T-helper 17 cell (primary cell): ENCODE measurements at regions not wholly inside any gene's neighbourhood (a gene's known extent, or its start where the extent isn't known, plus 50 kb on each side); places are given as distances from the start of the nearest gene placed in this dataset.
"Not testable (repeated sequence)": the region's sequence is repeated elsewhere in the genome, so short reads cannot be mapped to it uniquely, and the experiment has no call there.

ENCODE experiments used
- ATAC-seq: fragments of 150-1000 bp; cut with Tn5 transposase; 2 replicates; pipeline ENCODE4 v1.10.0; 2021; ENCODE audit warnings: mild to moderate bottlenecking, moderate library complexity
- DNase-seq, 3 donors: peaks; one replicate each; pipeline versions ENCODE4 v3.0.0 to v3.0.0-alpha.2; 2020 to 2021
- H3K9me3 ChIP-seq: one replicate; pipeline ENCODE4 v1.7.0; 2013; ENCODE audit warnings: low read length, mild to moderate bottlenecking; ENCODE audit not compliant: control insufficient read depth, poor library complexity, severe bottlenecking
- H3K27ac Mint-ChIP-seq: one replicate; pipeline ENCODE4 v1.8.0; 2022; ENCODE audit warnings: mild to moderate bottlenecking, moderate library complexity, mixed read lengths
- H3K27me3 Mint-ChIP-seq: one replicate; pipeline ENCODE4 v1.8.0; 2022; ENCODE audit warnings: mixed read lengths
- H3K36me3 Mint-ChIP-seq: one replicate; pipeline ENCODE4 v1.8.0; 2022; ENCODE audit warnings: low read depth, mixed read lengths
- H3K4me1 Mint-ChIP-seq: one replicate; pipeline ENCODE4 v1.8.0; 2022; ENCODE audit warnings: mild to moderate bottlenecking, mixed read lengths
- H3K4me3 Mint-ChIP-seq: one replicate; pipeline ENCODE4 v1.8.0; 2022; ENCODE audit warnings: mild to moderate bottlenecking, moderate library complexity, mixed read lengths

DNA sequence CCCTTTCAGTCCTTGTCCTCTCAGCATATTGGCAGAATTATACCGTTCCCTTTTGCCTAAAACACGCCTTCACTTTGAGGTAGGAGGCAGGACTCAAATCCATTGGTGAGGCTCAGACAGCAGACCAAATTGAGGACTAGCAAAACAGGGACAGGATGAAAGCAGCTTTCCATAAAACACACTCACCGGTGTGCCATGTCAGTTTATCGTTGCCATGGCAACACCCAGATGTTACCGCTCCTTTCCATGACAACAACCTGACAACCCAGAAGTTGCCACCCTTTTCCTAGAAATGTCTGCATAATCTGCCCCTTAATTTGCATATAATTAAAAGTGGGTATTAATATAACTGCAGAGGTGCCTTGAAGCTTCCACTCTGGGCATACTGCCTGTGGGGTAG is 730.4 kb downstream of the METTL4 start:
- H3K27me3 Mint-ChIP-seq = no peaks in the 10 kb centered on the region
- ATAC-seq = no peak
- DNase-seq = no peak
- no peaks in the 10 kb centered on the region for H3K9me3 ChIP-seq
- no peaks in the 10 kb centered on the region for H3K36me3 Mint-ChIP-seq
- H3K4me3 Mint-ChIP-seq = no peak overlapping the region
- H3K4me1 Mint-ChIP-seq = no peaks in the 10 kb centered on the region
- no peak overlapping the region for H3K27ac Mint-ChIP-seq

DNA sequence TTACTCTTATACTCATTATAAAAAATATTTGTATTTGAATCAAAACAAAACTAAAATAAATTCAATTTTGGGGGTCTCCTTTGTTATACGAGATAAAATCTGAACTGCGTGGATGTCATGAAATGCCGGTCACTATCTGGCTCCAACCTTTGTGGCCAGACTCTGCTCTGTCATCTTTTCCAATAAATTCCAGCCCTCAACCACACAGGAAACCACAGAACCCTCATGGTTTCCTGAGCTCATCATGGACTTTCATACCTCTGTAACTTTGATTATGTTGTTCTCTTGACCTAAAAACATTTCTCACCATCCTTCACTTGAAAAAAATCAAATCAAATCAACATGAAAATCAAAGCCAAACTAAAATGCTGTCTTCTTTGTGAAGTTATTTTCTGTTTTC is 724.7 kb downstream of the METTL4 start:
- no peak for ATAC-seq
- no peaks in the 10 kb centered on the region for H3K9me3 ChIP-seq
- H3K4me1 Mint-ChIP-seq = no peaks in the 10 kb centered on the region
- H3K4me3 Mint-ChIP-seq = no peak overlapping the region
- no peak for DNase-seq
- H3K27ac Mint-ChIP-seq = no peak overlapping the region
- H3K36me3 Mint-ChIP-seq = no peaks in the 10 kb centered on the region
- no peaks in the 10 kb centered on the region for H3K27me3 Mint-ChIP-seq

- H3K4me3 Mint-ChIP-seq = no peak overlapping the region
- H3K27ac Mint-ChIP-seq = no peak overlapping the region
- DNase-seq (no peak), ATAC-seq (no peak)
- no peaks in the 10 kb centered on the region for H3K4me1 Mint-ChIP-seq
- no peaks in the 10 kb centered on the region for H3K36me3 Mint-ChIP-seq
- H3K27me3 Mint-ChIP-seq = no peaks in the 10 kb centered on the region
- H3K9me3 ChIP-seq = no peaks in the 10 kb centered on the region
These were observed 722.6 kb downstream of the METTL4 start for GRCh38 chr18:1848716-1849115.

DNA sequence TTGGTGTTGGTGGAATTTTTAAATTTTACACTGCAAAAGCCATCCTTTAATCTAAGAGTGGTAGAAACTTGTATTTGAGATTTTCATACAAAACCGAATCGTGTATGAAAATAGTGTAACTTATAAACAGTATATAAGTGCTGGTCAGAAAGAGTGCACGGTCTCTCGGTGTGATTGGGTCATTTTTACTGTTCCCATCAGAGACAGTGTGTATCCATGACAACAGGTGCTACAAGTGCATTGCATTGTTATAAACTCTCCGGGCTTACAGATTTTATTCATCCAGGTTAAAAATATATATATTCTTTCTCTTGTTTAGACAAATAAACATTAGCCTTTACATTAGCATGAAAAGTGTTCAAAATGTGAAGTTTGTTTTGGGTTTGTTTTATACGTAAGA is 721.9 kb downstream of the METTL4 start:
- no peak for ATAC-seq
- H3K27me3 Mint-ChIP-seq = no peaks in the 10 kb centered on the region

DNA sequence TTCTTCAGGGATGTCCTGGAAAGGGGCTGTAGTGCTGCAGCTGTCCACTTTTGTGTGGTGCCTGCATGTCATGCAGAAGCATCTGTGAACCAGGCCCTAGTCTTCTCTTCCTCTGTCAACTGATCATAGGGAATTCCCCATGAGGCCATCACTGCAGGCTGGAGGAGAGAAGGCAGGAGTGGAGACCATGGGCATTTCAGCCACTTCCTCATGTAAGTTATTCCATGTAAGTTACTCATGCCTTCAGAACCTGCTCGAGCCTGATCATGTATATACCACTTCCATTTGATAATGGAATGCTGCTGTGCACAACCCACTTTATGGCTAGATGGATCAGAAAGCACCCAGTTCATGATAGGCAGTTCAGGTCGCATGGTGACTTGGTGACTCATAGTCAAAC is 714.0 kb downstream of the METTL4 start:
- H3K9me3 ChIP-seq, H3K27ac Mint-ChIP-seq, H3K36me3 Mint-ChIP-seq, H3K4me1 Mint-ChIP-seq, H3K27me3 Mint-ChIP-seq, H3K4me3 Mint-ChIP-seq, DNase-seq, ATAC-seq: not testable (repeated sequence)

More for the DNA sequence above, 721.9 kb downstream of the METTL4 start:
- no peak overlapping the region for H3K4me3 Mint-ChIP-seq
- no peak for DNase-seq
- H3K36me3 Mint-ChIP-seq = no peaks in the 10 kb centered on the region
- no peak overlapping the region for H3K27ac Mint-ChIP-seq
- no peaks in the 10 kb centered on the region for H3K9me3 ChIP-seq
- H3K4me1 Mint-ChIP-seq = no peaks in the 10 kb centered on the region

DNA sequence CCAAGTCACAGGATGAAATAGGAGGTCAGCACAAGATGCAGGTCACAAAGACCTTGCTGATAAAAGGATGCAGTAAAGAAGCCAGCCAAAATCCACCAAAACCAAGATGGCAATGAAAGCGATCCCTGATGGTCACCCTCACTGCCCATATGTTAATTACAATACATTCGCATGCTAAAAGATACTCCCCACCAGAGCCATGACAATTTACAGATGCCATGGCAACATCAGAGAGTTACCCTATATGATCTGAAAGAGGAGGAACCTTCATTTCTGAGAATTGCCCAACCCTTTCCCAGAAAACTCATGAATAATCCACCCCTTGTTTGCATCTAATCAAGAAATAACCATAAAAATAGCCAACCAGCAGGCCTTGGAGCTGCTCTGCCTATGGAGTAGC is 709.8 kb downstream of the METTL4 start:
- ATAC-seq = no peak
- Mint-ChIP-seq H3K27me3 (no peaks in the 10 kb centered on the region), H3K4me1 (no peaks in the 10 kb centered on the region), H3K27ac (no peak overlapping the region), H3K36me3 (no peaks in the 10 kb centered on the region), H3K4me3 (no peak overlapping the region)
- no peaks in the 10 kb centered on the region for H3K9me3 ChIP-seq
- no peak for DNase-seq

- H3K4me3 Mint-ChIP-seq = no peak overlapping the region
- no peak for DNase-seq
- H3K4me1 Mint-ChIP-seq = no peaks in the 10 kb centered on the region
- H3K27me3 Mint-ChIP-seq = no peaks in the 10 kb centered on the region
- no peak for ATAC-seq
- no peak overlapping the region for H3K27ac Mint-ChIP-seq
- no peaks in the 10 kb centered on the region for H3K9me3 ChIP-seq
- no peaks in the 10 kb centered on the region for H3K36me3 Mint-ChIP-seq
These were observed 705.4 kb downstream of the METTL4 start for GRCh38 chr18:1865869-1866268.

GRCh38 chr18:1872274-1872673 is 699.0 kb downstream of the METTL4 start:
- ATAC-seq = no peak
- Mint-ChIP-seq H3K4me3 (no peak overlapping the region), H3K27ac (no peak overlapping the region), H3K36me3 (no peaks in the 10 kb centered on the region), H3K27me3 (no peaks in the 10 kb centered on the region), H3K4me1 (no peaks in the 10 kb centered on the region)
- no peaks in the 10 kb centered on the region for H3K9me3 ChIP-seq
- no peak for DNase-seq

GRCh38 chr18:1875219-1875618 is 696.1 kb downstream of the METTL4 start:
- H3K27me3 Mint-ChIP-seq = no peaks in the 10 kb centered on the region

GRCh38 chr18:1884623-1885022 is 686.7 kb downstream of the METTL4 start:
- Mint-ChIP-seq H3K4me1 (no peaks in the 10 kb centered on the region), H3K36me3 (no peaks in the 10 kb centered on the region), H3K27me3 (no peaks in the 10 kb centered on the region), H3K4me3 (no peak overlapping the region), H3K27ac (no peak overlapping the region)
- H3K9me3 ChIP-seq = peaks cover 2% of the 10 kb centered on the region
- no peak for DNase-seq
- no peak for ATAC-seq

More at GRCh38 chr18:1875219-1875618, 696.1 kb downstream of the METTL4 start:
- Mint-ChIP-seq H3K27ac (no peak overlapping the region), H3K4me1 (no peaks in the 10 kb centered on the region), H3K4me3 (no peak overlapping the region), H3K36me3 (no peaks in the 10 kb centered on the region)
- DNase-seq (no peak), ATAC-seq (no peak)
- no peaks in the 10 kb centered on the region for H3K9me3 ChIP-seq

DNA sequence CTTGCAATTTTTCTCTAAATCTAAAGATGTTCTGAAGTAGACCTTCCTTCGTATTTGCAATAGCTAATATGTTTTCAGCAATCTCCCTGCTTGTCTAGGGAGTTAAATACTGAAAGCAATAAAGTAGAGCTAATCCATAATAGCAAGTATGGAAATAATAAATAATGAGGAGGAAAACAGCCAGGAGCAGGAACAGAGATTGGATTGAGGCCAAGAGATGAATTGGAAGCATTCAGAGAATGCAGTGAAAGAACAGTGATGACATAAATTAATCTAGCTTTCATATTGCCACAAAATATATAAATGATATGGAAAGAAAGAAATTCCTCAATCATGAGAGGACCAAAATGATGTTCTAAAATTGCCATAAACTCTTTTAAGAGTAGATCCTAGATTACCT is 679.7 kb downstream of the METTL4 start:
- ATAC-seq = no peak
- H3K27ac Mint-ChIP-seq = no peak overlapping the region
- no peaks in the 10 kb centered on the region for H3K9me3 ChIP-seq
- H3K4me1 Mint-ChIP-seq = no peaks in the 10 kb centered on the region
- no peak overlapping the region for H3K4me3 Mint-ChIP-seq
- no peak for DNase-seq
- H3K36me3 Mint-ChIP-seq = no peaks in the 10 kb centered on the region
- H3K27me3 Mint-ChIP-seq = no peaks in the 10 kb centered on the region

DNA sequence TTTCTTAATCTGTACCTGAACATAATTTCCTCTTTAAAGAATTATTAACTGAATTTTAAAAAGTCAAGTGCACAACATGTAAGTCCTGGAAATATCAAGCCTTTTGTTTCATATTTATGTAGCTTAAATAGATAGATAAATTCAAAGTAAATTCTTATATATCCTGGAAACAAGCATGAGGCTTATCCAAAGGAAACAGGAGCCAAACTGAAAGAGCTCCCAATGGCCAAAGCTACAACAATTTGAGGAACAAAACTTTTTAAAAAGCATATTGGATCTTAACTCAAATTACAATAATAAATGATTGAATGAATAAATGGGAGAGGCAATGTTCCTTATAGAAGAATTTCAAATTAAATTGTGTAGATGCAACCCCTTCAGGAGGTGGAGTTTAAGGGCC is 679.1 kb downstream of the METTL4 start:
- DNase-seq (no peak), ATAC-seq (no peak)
- H3K9me3 ChIP-seq = no peaks in the 10 kb centered on the region
- no peaks in the 10 kb centered on the region for H3K27me3 Mint-ChIP-seq
- no peaks in the 10 kb centered on the region for H3K36me3 Mint-ChIP-seq
- H3K27ac Mint-ChIP-seq = no peak overlapping the region
- no peaks in the 10 kb centered on the region for H3K4me1 Mint-ChIP-seq
- H3K4me3 Mint-ChIP-seq = no peak overlapping the region

- DNase-seq (no peak), ATAC-seq (no peak)
- H3K36me3 Mint-ChIP-seq = no peaks in the 10 kb centered on the region
- no peaks in the 10 kb centered on the region for H3K4me1 Mint-ChIP-seq
- no peak overlapping the region for H3K27ac Mint-ChIP-seq
- H3K9me3 ChIP-seq = no peaks in the 10 kb centered on the region
- H3K4me3 Mint-ChIP-seq = no peak overlapping the region
- no peaks in the 10 kb centered on the region for H3K27me3 Mint-ChIP-seq
These were observed 675.7 kb downstream of the METTL4 start for GRCh38 chr18:1895456-1896185.

- no peak for ATAC-seq
- Mint-ChIP-seq H3K36me3 (no peaks in the 10 kb centered on the region), H3K4me3 (no peak overlapping the region), H3K4me1 (no peaks in the 10 kb centered on the region), H3K27ac (no peak overlapping the region), H3K27me3 (no peaks in the 10 kb centered on the region)
- H3K9me3 ChIP-seq = no peaks in the 10 kb centered on the region
- DNase-seq = no peak
These were observed 664.9 kb downstream of the METTL4 start for GRCh38 chr18:1906421-1906820.
